HG03139 (cell line): ENCODE measurements at regions not wholly inside any gene's neighbourhood (a gene's known extent, or its start where the extent isn't known, plus 50 kb on each side); places are given as distances from the start of the nearest gene placed in this dataset.
"Not testable (repeated sequence)": the region's sequence is repeated elsewhere in the genome, so short reads cannot be mapped to it uniquely, and the experiment has no call there.

ENCODE experiments used
- ATAC-seq: cut with Tn5 transposase; IDR thresholded peaks from one replicate; pipeline ENCODE4 v1.9.1; 2021; ENCODE audit not compliant: unreplicated experiment

GRCh38 chr5:42074353-42074752, 149.3 kb downstream of the FBXO4 start:
- ATAC-seq, result no peak

- no peak for ATAC-seq
Measured at GRCh38 chr5:42089705-42090104, 164.6 kb downstream of the FBXO4 start.

GRCh38 chr5:42090162-42090561, 165.1 kb downstream of the FBXO4 start:
- ATAC-seq, result no peak

GRCh38 chr5:42099846-42100245, 174.8 kb downstream of the FBXO4 start:
- not testable (repeated sequence) for ATAC-seq

GRCh38 chr5:42108468-42108867, 183.4 kb downstream of the FBXO4 start:
- ATAC-seq, result no peak

- no peak for ATAC-seq
Measured at GRCh38 chr5:42109006-42109572, 184.0 kb downstream of the FBXO4 start.

- not testable (repeated sequence) for ATAC-seq
Measured at GRCh38 chr5:42115721-42116120, 190.6 kb downstream of the FBXO4 start.

- no peak for ATAC-seq
Measured at GRCh38 chr5:42120070-42120469, 195.0 kb downstream of the FBXO4 start.

GRCh38 chr5:42121401-42121800, 196.3 kb downstream of the FBXO4 start:
- no peak for ATAC-seq

- no peak for ATAC-seq
Measured at GRCh38 chr5:42131081-42131480, 206.0 kb downstream of the FBXO4 start.

- no peak for ATAC-seq
Measured at GRCh38 chr5:42143361-42143760, 218.3 kb downstream of the FBXO4 start.

- no peak for ATAC-seq
Measured at GRCh38 chr5:42148813-42149212, 223.7 kb downstream of the FBXO4 start.

GRCh38 chr5:42157215-42157614, 232.1 kb downstream of the FBXO4 start:
- no peak for ATAC-seq

- ATAC-seq, result no peak
Measured at GRCh38 chr5:42163083-42163482, 238.0 kb downstream of the FBXO4 start.

GRCh38 chr5:42168091-42168670, 243.1 kb downstream of the FBXO4 start:
- no peak for ATAC-seq

- ATAC-seq, result not testable (repeated sequence)
Measured at GRCh38 chr5:42176118-42176517, 247.1 kb upstream of the GHR start.

- ATAC-seq, result not testable (repeated sequence)
Measured at GRCh38 chr5:42179843-42180242, 243.4 kb upstream of the GHR start.

GRCh38 chr5:42216904-42217303, 206.3 kb upstream of the GHR start:
- no peak for ATAC-seq

- no peak for ATAC-seq
Measured at GRCh38 chr5:42217791-42218190, 205.4 kb upstream of the GHR start.

GRCh38 chr5:42225009-42225408, 198.2 kb upstream of the GHR start:
- no peak for ATAC-seq

GRCh38 chr5:42228279-42228678, 195.0 kb upstream of the GHR start:
- ATAC-seq, result no peak

GRCh38 chr5:42230839-42231238, 192.4 kb upstream of the GHR start:
- ATAC-seq, result no peak

- ATAC-seq, result no peak
Measured at GRCh38 chr5:42235241-42235640, 188.0 kb upstream of the GHR start.
